ENCODE measurements at regions not wholly inside any gene's neighbourhood (a gene's known extent, or its start where the extent isn't known, plus 50 kb on each side); places are given as distances from the start of the nearest gene placed in this dataset.

- H3K79me2 ChIP-seq, result no peaks in the 10 kb centered on the region
- H3K4me1 ChIP-seq, result no peaks in the 10 kb centered on the region
Measured at GRCh38 chr3:162555761-162556160, 1059.2 kb downstream of the OTOL1 start.

DNA sequence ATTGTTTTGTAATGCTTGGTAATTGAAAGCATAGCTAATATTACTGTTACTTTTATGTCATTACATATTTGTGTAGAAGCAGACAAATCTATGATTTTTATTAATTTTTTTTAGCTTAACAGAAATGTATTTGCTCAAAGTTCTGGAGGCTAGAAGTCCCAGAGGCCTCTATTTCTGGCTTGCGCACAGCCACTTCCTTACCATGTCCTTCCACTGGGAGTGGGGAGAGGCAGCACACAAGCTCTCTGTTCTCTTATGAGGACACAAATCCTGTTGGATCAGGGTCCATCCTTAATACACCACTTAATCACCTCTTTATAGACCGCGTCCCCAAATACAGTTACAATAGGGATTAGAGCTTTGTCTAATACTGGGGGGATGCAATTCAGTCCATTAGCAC is 1061.4 kb downstream of the OTOL1 start:
- Histone ChIP-seq H2AFZ (no peak overlapping the region), H3K27me3 (ENCODE audit: control insufficient read depth, insufficient read depth, low read length) (no peaks in the 10 kb centered on the region), H3K36me3 (ENCODE audit: control insufficient read depth, insufficient read depth, low read length) (no peaks in the 10 kb centered on the region), H3K9ac (no peak overlapping the region), H3K79me2 (no peaks in the 10 kb centered on the region), H3K27ac (no peak overlapping the region), H3K4me2 (ENCODE audit: low read length) (no peak overlapping the region), H3K4me1 (no peaks in the 10 kb centered on the region), H3K9me3 (ENCODE audit: control insufficient read depth, low read length) (no peaks in the 10 kb centered on the region), H3K4me3 (ENCODE audit: low read depth, low read length) (no peak overlapping the region)
- no peak for TF ChIP-seq CTCF (IDR thresholded peaks at IDR 0.05)

More at GRCh38 chr3:162555761-162556160, 1059.2 kb downstream of the OTOL1 start:
- Histone ChIP-seq H2AFZ (no peak overlapping the region), H3K9me3 (ENCODE audit: control insufficient read depth, low read length) (no peaks in the 10 kb centered on the region), H3K27me3 (ENCODE audit: control insufficient read depth, insufficient read depth, low read length) (no peaks in the 10 kb centered on the region), H3K4me3 (ENCODE audit: low read depth, low read length) (no peak overlapping the region), H3K4me2 (ENCODE audit: low read length) (no peak overlapping the region), H3K27ac (no peak overlapping the region), H3K9ac (no peak overlapping the region), H3K36me3 (ENCODE audit: control insufficient read depth, insufficient read depth, low read length) (no peaks in the 10 kb centered on the region)
- TF ChIP-seq CTCF (IDR thresholded peaks at IDR 0.05), result no peak

DNA sequence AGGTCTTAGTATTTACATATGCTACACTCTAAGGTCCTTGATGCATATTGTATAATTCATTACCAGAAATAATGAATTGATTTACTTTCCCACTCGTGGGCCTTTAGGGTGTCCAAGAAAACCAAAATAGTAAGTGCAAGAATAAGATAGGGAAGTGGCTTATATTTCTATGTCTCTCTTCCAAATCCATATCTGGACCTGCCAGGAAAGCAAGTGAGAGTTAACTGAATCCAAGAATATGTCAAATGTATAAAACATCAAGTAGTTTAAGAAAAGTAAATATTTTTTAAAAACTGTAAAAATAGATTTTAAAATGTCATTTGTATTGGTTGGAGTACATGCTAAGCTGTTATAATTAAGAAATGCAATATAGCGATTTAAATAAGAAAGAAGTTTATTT is 1072.1 kb downstream of the OTOL1 start:
- Histone ChIP-seq H3K9ac (no peak overlapping the region), H3K27me3 (ENCODE audit: control insufficient read depth, insufficient read depth, low read length) (no peaks in the 10 kb centered on the region), H3K4me2 (ENCODE audit: low read length) (no peak overlapping the region), H2AFZ (no peak overlapping the region), H3K27ac (no peak overlapping the region), H3K4me3 (ENCODE audit: low read depth, low read length) (no peak overlapping the region), H3K79me2 (no peaks in the 10 kb centered on the region), H3K36me3 (ENCODE audit: control insufficient read depth, insufficient read depth, low read length) (no peaks in the 10 kb centered on the region), H3K4me1 (no peaks in the 10 kb centered on the region), H3K9me3 (ENCODE audit: control insufficient read depth, low read length) (no peaks in the 10 kb centered on the region)
- TF ChIP-seq CTCF (IDR thresholded peaks at IDR 0.05), result no peak

- no peaks in the 10 kb centered on the region for H3K27me3 ChIP-seq (ENCODE audit: control insufficient read depth, insufficient read depth, low read length)
- H3K27ac ChIP-seq, result no peak overlapping the region
- no peak overlapping the region for H3K4me3 ChIP-seq (ENCODE audit: low read depth, low read length)
- no peaks in the 10 kb centered on the region for H3K79me2 ChIP-seq
- no peak overlapping the region for H3K9ac ChIP-seq
- H2AFZ ChIP-seq, result no peak overlapping the region
- H3K9me3 ChIP-seq (ENCODE audit: control insufficient read depth, low read length), result no peaks in the 10 kb centered on the region
- TF ChIP-seq CTCF (IDR thresholded peaks at IDR 0.05), result no peak
- H3K4me1 ChIP-seq, result no peaks in the 10 kb centered on the region
- no peaks in the 10 kb centered on the region for H3K36me3 ChIP-seq (ENCODE audit: control insufficient read depth, insufficient read depth, low read length)
- H3K4me2 ChIP-seq (ENCODE audit: low read length), result no peak overlapping the region
Measured at GRCh38 chr3:162569314-162569713, 1072.7 kb downstream of the OTOL1 start.

- Histone ChIP-seq H2AFZ (no peak overlapping the region), H3K4me3 (ENCODE audit: low read depth, low read length) (no peak overlapping the region), H3K9me3 (ENCODE audit: control insufficient read depth, low read length) (no peaks in the 10 kb centered on the region), H3K4me1 (no peaks in the 10 kb centered on the region), H3K36me3 (ENCODE audit: control insufficient read depth, insufficient read depth, low read length) (no peaks in the 10 kb centered on the region), H3K27ac (no peak overlapping the region), H3K27me3 (ENCODE audit: control insufficient read depth, insufficient read depth, low read length) (no peaks in the 10 kb centered on the region), H3K9ac (no peak overlapping the region), H3K79me2 (no peaks in the 10 kb centered on the region), H3K4me2 (ENCODE audit: low read length) (no peak overlapping the region)
- TF ChIP-seq CTCF (IDR thresholded peaks at IDR 0.05), result no peak
Measured at GRCh38 chr3:162584986-162585385, 1088.4 kb downstream of the OTOL1 start.

All from parathyroid adenoma (tissue), 2 donors.